ENCODE measurements at regions not wholly inside any gene's neighbourhood (a gene's known extent, or its start where the extent isn't known, plus 50 kb on each side); places are given as distances from the start of the nearest gene placed in this dataset.

DNA sequence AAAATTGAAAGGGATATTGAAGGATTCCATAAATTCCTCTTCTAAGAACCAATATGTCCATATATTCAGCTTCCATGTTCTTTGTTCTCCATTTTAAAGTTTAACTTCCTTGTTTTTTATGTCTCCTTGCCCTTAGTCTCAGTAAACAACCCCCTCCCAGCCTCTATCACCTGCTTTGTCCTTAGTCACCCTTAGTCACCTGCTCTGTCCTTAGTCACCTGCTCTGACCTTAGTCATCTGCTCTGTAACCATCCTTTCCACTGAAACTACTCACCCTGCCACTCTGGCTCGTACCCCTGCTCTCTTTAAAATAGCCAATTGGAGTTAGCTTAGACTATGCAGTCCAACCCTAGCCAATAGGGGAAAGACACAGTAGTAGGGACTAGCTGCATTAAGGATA lies 136.2 kb upstream of the TMEM106B start:
- DNase-seq (ENCODE audit: low spot score) = no peak

- no peak for DNase-seq (ENCODE audit: low spot score)
Measured at GRCh38 chr7:12080006-12080405, 131.1 kb upstream of the TMEM106B start.

DNA sequence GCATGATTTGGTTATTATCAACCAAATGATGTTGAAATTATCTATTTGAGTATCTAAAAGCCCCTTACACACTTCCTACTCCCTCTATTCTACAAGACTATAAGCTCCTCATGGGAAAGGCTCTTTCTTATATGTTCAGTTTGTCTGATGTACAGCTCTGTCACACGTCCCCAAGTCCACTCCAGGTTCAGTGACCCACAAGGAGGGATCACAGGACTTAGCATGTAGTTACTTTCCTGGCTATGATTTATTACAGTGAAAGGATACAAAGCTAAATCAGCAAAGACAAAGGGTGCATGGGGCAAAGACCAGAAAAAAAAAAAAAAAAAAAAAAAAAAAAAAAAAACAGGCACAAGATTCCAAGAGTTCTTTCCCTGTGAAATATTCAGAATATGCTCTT lies 125.6 kb upstream of the TMEM106B start:
- DNase-seq (ENCODE audit: low spot score) = no peak

- DNase-seq (ENCODE audit: low spot score) = no peak
Measured at GRCh38 chr7:12089951-12090756, 120.9 kb upstream of the TMEM106B start.

DNA sequence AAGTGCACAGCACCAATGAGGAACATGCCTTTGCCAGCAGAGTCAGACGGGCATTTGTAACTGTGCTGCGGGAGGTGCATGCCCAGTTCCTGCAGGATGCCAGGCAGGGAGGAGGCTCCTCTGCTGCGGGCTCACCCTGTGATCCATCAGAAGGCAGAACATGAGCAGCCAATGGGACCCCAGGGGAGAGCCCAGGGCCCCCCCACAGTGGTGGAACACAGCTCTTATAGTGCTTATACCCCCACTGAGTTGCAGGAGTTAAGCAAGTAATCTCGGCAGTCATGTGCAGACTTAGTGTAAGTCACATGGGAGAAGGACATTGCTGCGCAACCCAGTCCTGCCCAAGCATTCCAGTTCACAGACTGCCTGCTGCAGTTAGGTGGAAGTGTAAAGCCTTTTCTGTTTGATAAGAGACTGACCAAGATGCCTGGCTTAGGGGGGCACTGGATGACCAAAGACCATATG lies 120.3 kb upstream of the TMEM106B start:
- no peak for DNase-seq (ENCODE audit: low spot score)

GRCh38 chr7:12091231-12091630 lies 119.9 kb upstream of the TMEM106B start:
- no peak for DNase-seq (ENCODE audit: low spot score)

DNA sequence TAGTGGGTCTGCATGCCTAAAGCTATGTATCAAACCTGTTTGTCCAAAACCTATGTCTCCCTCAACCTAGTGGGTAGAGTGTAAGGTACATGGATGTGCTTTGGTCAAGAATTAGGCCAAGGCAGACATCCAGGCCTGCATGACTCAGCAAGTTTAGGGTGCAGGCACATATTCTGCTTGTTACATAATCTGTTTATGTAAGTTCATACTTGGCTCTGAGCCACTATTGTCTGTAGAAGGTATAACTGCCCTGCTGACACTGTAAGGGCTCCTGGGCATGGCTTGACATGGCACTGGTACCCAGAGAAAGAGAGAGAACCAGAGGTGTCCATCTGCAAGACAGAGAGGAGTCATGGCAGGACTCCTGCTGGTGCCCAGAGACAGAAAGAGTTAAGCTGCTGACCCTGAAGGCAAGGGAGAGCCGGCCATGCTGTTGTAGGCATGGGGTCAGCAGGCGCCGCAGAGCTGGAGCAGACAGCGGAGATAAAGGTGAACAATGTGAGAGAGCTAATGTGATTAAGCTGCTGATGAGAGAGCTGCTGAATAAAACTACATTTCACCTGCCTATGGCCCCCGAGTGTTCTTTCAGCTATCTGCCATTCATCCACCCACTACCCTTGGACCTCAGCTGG lies 118.5 kb upstream of the TMEM106B start:
- no peak for DNase-seq (ENCODE audit: low spot score)

- DNase-seq (ENCODE audit: low spot score) = no peak
Measured at GRCh38 chr7:12093365-12093764, 117.7 kb upstream of the TMEM106B start.

- DNase-seq (ENCODE audit: low spot score) = no peak
Measured at GRCh38 chr7:12094365-12094921, 116.7 kb upstream of the TMEM106B start.

GRCh38 chr7:12102126-12102525 lies 109.0 kb upstream of the TMEM106B start:
- no peak for DNase-seq (ENCODE audit: low spot score)

- DNase-seq (ENCODE audit: low spot score) = no peak
Measured at GRCh38 chr7:12102527-12102926, 108.6 kb upstream of the TMEM106B start.

DNA sequence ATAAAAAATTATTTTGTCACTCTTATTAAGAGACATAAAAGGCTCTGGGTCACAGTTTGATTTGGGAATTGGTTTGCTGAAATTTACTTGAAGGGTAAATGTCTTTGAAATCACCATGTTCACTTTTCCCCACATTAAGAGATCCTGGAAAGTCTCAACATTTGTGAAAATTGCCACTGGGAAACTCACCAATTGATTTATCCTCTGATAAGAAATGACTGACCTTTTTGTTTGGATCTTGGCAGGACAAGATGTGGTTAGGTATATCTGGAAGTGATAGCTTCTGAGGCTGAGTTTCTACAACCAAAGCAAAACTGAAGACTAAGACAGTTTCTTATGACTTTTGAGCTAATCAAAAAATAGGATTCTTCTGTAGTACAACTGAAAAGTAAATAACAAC lies 107.1 kb upstream of the TMEM106B start:
- DNase-seq (ENCODE audit: low spot score) = no peak

- no peak for DNase-seq (ENCODE audit: low spot score)
Measured at GRCh38 chr7:12107381-12107780, 103.7 kb upstream of the TMEM106B start.

DNA sequence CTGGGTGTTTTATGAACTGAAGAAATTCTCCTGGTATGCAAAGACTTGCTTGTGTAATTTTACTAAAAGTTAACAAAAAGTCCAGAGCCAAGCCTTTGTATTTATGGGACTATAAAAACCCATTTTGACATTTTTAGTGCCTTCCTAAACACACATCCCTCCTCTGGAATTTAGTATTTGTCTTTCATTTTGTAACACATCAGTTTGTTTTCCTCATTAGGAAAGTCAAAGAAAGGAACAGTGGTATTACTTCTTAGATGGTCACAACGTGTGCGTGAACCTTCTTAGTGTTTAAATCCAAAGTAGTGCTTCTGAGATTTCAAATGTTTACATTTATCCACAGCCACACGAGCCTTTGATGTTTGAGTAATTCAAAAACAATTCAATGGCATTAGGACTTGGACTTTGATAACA lies 103.2 kb upstream of the TMEM106B start:
- no peak for DNase-seq (ENCODE audit: low spot score)

GRCh38 chr7:12110425-12110824 lies 100.7 kb upstream of the TMEM106B start:
- DNase-seq (ENCODE audit: low spot score) = no peak

DNA sequence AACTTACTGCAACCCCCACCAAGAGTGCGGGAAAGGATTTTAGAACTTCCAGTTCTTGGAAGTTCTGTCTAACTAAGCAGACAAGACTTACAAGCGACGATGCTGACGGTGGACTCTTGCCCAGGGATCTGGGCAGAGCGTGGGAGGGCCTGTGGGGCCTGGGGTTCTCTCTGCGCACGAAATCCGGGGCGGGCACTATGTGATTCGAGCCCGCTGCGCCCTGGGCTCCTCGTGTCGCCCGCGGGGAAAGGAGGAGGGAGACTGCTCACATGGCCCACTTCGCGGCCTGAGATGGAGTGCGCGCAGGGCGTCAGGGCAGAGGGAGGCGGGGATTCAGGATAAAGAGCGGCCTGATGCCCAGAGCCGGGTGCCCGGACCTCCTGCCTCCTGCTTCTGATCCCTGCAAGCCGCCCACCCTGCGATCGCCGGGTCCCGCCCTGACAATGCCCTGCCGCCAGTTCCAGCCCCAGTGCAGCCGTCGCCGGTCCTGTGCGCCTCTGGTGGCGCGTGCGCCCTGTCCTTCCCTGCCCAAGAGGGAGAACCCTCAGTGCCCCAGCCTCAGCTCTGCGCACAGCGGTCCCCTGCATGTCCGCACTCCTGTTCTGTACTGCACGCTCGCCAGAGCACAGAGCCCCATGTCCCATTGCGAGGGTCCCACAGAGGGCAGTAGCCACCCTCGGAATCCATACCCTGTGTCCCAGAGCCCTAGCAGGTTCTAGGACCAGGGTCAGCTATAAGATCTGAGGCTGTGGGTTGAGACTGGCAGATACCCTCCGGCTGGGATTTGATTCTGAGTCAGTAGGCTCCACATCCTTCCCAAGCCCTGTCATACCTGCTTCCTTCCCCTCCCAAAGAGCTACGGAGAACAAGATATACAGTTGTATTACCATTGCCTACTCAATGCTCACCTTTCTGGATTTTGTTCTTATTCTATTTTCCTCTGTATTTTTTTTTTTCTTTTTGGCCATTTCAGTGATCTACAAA lies 99.4 kb upstream of the TMEM106B start:
- DNase-seq (ENCODE audit: low spot score) = peak; percentile 2

DNA sequence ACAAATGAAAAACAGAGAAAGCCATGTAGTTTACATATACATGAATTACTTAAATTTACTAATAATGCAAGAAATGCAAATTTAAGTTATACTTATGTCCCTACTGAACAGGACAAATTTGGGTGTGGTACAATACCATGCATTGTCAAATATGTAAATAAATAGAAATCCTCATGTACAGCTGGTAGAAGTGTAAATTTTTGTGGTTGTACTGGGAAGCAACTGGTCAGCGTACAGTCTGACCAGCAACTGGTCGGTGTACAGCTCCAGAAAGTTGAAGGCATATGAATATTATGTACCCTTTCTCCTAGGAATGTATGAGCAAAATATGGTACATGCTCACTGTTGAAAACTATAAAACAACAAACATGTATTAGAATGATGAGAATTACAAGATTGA lies 93.9 kb upstream of the TMEM106B start:
- no peak for DNase-seq (ENCODE audit: low spot score)

DNA sequence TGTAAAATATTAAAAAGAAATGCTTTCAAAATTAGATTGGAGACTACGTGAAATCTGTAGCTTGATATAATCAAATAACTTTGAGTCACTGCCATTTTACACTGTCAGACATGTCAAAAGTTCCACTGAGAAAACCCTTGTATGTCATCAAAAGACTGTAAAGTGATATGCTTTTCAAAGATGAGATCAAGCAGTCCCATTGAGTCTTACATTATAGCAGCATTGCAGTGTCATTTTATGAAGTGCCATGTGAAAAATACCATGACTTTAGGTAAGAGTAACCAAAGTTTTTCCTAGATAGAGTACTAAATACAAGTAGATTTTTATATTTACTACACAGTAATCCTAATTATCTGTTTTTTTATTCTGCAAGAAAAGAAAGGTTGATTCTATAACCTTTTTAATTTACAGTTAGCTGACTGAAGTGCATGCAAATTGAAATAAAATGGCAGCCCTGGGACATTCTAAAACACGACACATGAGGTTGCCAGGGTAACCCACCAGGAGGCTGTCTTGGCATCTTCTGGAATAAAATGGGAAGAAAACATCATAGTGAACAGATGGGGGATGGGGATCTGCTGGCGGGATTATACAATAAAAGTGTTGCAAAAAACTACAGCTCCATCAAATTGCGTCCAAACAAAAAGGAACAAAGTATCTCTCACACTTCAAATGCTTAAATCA lies 91.3 kb upstream of the TMEM106B start:
- DNase-seq (ENCODE audit: low spot score) = no peak

- DNase-seq (ENCODE audit: low spot score) = no peak
Measured at GRCh38 chr7:12120632-12121031, 90.5 kb upstream of the TMEM106B start.

- no peak for DNase-seq (ENCODE audit: low spot score)
Measured at GRCh38 chr7:12123172-12123571, 87.9 kb upstream of the TMEM106B start.

DNA sequence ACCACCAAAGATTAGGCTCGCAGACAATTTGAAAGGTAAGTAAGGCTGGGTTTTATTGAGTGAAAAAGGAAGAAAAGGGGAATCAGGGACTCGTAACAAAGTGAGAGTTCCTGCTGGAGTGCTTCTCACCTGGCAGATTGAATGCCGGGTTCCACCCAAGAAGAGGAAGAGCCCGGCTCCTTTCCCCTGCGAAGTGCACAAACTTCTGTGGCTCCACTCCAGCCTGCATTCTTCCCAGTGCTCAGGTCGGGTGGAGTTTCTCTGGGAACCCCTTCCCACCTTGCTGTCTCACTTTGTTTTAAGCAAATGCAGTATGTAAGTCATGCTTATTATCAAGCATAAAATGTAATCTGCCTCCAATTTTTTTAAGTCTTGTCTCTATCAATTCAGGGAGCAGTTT lies 87.1 kb upstream of the TMEM106B start:
- no peak for DNase-seq (ENCODE audit: low spot score)

DNA sequence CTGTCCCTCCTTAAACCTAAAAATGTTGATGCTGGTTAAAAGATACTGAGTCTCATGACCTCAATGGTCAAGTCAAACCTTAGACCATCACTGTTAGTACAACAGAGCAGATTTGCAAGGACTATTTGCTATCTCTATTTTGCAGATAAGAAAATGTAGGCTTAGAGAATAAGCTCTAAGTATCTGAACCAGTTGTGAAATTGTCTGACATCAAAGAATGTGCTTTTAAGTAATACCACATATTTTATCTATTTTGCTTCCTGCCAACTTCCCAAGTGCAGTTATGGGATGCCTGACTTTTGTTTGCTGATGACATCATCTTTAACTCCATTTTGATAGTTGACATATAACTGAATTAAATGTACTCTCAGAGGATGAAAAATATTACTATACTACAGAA lies 83.6 kb upstream of the TMEM106B start:
- no peak for DNase-seq (ENCODE audit: low spot score)

All from CD4-positive, alpha-beta T cell treated with Interleukin-6 at 100 ng/mL for 8 hours (primary cell).